K562 (cell line): ENCODE measurements at regions not wholly inside any gene's neighbourhood (a gene's known extent, or its start where the extent isn't known, plus 50 kb on each side); places are given as distances from the start of the nearest gene placed in this dataset.

Experiments
- HNRNPK ChIP-seq: fragments of 200-400 bp; formaldehyde crosslinking; IDR thresholded peaks from one replicate; pipeline ENCODE4 v1.6.1; 2018; ENCODE audit warnings: mild to moderate bottlenecking, low read depth, low read length; ENCODE audit not compliant: poor library complexity, severe bottlenecking
- IRF2 ChIP-seq: sonication (generic); formaldehyde crosslinking; IDR thresholded peaks from 2 replicates; pipeline ENCODE4 v1.8.1; 2022; ENCODE audit warnings: mild to moderate bottlenecking, missing genetic modification reagents
- KAT2B ChIP-seq: IDR thresholded peaks from one replicate; pipeline ENCODE4 v1.6.1; 2012; ENCODE audit warnings: low read depth, mild to moderate bottlenecking, control low read depth, inconsistent platforms, low read length, moderate library complexity
- POLR2AphosphoS2 ChIP-seq: IDR thresholded peaks from 2 replicates; pipeline ENCODE4 v1.6.1; 2012; ENCODE audit warnings: low read length, improper control_type of control experiment
- POLR2AphosphoS5 ChIP-seq: IDR thresholded peaks from 2 replicates; pipeline ENCODE4 v1.6.1; 2011; ENCODE audit warnings: mild to moderate bottlenecking, low read depth, low read length, moderate library complexity; ENCODE audit not compliant: control insufficient read depth, insufficient read depth
- SIN3A ChIP-seq, 2 experiments: fragments of 150-350 bp in 1 of 2; IDR thresholded peaks; 2 replicates each; pipeline ENCODE4 v1.6.1; 2011 to 2016; ENCODE audit warnings: borderline replicate concordance in 2 of 2, low read depth in 2 of 2, low read length in 2 of 2, mild to moderate bottlenecking in 2 of 2, moderate library complexity in 2 of 2; ENCODE audit not compliant: control insufficient read depth in 1 of 2
- SREBF2 ChIP-seq: sonication (generic); formaldehyde crosslinking; IDR thresholded peaks from 2 replicates; pipeline ENCODE4 v1.4.0; 2020; ENCODE audit warnings: mild to moderate bottlenecking, missing genetic modification reagents
- ZNF324 ChIP-seq: fragments of 250-450 bp; sonication (Bioruptor Pico); IDR thresholded peaks from 2 replicates; pipeline ENCODE4 v1.4.0; 2020; ENCODE audit warnings: mild to moderate bottlenecking
- ZNF717 ChIP-seq: fragments of 250-450 bp; sonication (Bioruptor Pico); IDR thresholded peaks from 2 replicates; pipeline ENCODE4 v1.5.0; 2021
- TF ChIP-seq, protein P1 (sequence below): fragments of 450-650 bp; formaldehyde crosslinking; IDR thresholded peaks from 2 replicates; pipeline ENCODE4 v1.4.0; 2022; ENCODE audit warnings: missing genetic modification characterization
- TF ChIP-seq, protein P2 (sequence below): sonication (generic); formaldehyde crosslinking; IDR thresholded peaks from 2 replicates; pipeline ENCODE4 v1.8.0; 2023; ENCODE audit warnings: mild to moderate bottlenecking, missing genetic modification reagents
- TF ChIP-seq, protein P3 (sequence below): fragments of 200-800 bp; sonication (Bioruptor generic); IDR thresholded peaks from 2 replicates; pipeline ENCODE4 v1.6.1; 2016; ENCODE audit warnings: missing genetic modification characterization, missing compliant biosample characterization
- TF ChIP-seq, protein P4 (sequence below), 2 experiments: fragments of 450-650 bp; conservative IDR thresholded peaks; 2 replicates each; pipeline ENCODE4 v1.6.1; 2017; ENCODE audit warnings: mild to moderate bottlenecking in 2 of 2, moderate library complexity in 2 of 2
- TF ChIP-seq, protein P5 (sequence below): sonication (generic); formaldehyde crosslinking; IDR thresholded peaks from 2 replicates; pipeline ENCODE4 v1.8.0; 2022; ENCODE audit warnings: mild to moderate bottlenecking, missing genetic modification reagents, borderline replicate concordance

DNA sequence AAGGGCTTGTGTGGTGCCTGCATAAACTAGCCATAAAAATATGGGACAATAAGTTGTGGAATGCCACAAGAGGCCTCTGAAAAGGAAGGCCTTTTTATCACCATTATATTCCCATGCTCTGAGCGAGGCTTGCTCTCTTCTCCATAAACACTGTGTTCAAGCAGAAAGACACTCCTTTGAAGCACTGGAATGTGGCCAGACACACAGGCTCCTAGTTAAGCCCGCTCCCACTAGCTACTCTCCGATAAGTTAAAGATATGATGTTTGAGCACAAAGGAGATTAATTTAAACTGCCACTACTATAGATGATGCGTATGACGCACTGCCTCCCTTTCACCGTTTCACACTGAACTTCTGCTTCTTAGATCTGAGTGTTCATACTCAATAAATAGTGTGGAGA is 188.7 kb upstream of the TWIST2 start:
- no peak for TF ChIP-seq IRF2 (CRISPR knock-in tag)
- TF ChIP-seq, protein P1, sequence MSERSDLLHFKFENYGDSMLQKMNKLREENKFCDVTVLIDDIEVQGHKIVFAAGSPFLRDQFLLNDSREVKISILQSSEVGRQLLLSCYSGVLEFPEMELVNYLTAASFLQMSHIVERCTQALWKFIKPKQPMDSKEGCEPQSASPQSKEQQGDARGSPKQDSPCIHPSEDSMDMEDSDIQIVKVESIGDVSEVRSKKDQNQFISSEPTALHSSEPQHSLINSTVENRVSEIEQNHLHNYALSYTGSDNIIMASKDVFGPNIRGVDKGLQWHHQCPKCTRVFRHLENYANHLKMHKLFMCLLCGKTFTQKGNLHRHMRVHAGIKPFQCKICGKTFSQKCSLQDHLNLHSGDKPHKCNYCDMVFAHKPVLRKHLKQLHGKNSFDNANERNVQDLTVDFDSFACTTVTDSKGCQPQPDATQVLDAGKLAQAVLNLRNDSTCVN (CRISPR knock-in tag): no peak
- TF ChIP-seq POLR2AphosphoS5: no peak
- TF ChIP-seq SREBF2 (CRISPR knock-in tag): no peak
- no peak for TF ChIP-seq ZNF717
- no peak for TF ChIP-seq POLR2AphosphoS2
- TF ChIP-seq, protein P2, sequence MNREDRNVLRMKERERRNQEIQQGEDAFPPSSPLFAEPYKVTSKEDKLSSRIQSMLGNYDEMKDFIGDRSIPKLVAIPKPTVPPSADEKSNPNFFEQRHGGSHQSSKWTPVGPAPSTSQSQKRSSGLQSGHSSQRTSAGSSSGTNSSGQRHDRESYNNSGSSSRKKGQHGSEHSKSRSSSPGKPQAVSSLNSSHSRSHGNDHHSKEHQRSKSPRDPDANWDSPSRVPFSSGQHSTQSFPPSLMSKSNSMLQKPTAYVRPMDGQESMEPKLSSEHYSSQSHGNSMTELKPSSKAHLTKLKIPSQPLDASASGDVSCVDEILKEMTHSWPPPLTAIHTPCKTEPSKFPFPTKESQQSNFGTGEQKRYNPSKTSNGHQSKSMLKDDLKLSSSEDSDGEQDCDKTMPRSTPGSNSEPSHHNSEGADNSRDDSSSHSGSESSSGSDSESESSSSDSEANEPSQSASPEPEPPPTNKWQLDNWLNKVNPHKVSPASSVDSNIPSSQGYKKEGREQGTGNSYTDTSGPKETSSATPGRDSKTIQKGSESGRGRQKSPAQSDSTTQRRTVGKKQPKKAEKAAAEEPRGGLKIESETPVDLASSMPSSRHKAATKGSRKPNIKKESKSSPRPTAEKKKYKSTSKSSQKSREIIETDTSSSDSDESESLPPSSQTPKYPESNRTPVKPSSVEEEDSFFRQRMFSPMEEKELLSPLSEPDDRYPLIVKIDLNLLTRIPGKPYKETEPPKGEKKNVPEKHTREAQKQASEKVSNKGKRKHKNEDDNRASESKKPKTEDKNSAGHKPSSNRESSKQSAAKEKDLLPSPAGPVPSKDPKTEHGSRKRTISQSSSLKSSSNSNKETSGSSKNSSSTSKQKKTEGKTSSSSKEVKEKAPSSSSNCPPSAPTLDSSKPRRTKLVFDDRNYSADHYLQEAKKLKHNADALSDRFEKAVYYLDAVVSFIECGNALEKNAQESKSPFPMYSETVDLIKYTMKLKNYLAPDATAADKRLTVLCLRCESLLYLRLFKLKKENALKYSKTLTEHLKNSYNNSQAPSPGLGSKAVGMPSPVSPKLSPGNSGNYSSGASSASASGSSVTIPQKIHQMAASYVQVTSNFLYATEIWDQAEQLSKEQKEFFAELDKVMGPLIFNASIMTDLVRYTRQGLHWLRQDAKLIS (CRISPR knock-in tag): no peak
- TF ChIP-seq SIN3A (IDR thresholded peaks at IDR 0.05; ENCODE audit: borderline replicate concordance in 2 of 2, control insufficient read depth in 1 of 2, low read depth in 2 of 2, low read length in 2 of 2): no peak
- TF ChIP-seq KAT2B: no peak
- TF ChIP-seq HNRNPK: no peak
- TF ChIP-seq, protein P3, sequence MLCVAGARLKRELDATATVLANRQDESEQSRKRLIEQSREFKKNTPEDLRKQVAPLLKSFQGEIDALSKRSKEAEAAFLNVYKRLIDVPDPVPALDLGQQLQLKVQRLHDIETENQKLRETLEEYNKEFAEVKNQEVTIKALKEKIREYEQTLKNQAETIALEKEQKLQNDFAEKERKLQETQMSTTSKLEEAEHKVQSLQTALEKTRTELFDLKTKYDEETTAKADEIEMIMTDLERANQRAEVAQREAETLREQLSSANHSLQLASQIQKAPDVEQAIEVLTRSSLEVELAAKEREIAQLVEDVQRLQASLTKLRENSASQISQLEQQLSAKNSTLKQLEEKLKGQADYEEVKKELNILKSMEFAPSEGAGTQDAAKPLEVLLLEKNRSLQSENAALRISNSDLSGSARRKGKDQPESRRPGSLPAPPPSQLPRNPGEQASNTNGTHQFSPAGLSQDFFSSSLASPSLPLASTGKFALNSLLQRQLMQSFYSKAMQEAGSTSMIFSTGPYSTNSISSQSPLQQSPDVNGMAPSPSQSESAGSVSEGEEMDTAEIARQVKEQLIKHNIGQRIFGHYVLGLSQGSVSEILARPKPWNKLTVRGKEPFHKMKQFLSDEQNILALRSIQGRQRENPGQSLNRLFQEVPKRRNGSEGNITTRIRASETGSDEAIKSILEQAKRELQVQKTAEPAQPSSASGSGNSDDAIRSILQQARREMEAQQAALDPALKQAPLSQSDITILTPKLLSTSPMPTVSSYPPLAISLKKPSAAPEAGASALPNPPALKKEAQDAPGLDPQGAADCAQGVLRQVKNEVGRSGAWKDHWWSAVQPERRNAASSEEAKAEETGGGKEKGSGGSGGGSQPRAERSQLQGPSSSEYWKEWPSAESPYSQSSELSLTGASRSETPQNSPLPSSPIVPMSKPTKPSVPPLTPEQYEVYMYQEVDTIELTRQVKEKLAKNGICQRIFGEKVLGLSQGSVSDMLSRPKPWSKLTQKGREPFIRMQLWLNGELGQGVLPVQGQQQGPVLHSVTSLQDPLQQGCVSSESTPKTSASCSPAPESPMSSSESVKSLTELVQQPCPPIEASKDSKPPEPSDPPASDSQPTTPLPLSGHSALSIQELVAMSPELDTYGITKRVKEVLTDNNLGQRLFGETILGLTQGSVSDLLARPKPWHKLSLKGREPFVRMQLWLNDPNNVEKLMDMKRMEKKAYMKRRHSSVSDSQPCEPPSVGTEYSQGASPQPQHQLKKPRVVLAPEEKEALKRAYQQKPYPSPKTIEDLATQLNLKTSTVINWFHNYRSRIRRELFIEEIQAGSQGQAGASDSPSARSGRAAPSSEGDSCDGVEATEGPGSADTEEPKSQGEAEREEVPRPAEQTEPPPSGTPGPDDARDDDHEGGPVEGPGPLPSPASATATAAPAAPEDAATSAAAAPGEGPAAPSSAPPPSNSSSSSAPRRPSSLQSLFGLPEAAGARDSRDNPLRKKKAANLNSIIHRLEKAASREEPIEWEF: no peak
- TF ChIP-seq, protein P4, sequence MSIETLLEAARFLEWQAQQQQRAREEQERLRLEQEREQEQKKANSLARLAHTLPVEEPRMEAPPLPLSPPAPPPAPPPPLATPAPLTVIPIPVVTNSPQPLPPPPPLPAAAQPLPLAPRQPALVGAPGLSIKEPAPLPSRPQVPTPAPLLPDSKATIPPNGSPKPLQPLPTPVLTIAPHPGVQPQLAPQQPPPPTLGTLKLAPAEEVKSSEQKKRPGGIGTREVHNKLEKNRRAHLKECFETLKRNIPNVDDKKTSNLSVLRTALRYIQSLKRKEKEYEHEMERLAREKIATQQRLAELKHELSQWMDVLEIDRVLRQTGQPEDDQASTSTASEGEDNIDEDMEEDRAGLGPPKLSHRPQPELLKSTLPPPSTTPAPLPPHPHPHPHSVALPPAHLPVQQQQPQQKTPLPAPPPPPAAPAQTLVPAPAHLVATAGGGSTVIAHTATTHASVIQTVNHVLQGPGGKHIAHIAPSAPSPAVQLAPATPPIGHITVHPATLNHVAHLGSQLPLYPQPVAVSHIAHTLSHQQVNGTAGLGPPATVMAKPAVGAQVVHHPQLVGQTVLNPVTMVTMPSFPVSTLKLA (conservative IDR thresholded peaks at IDR 0.05): no peak
- no peak for TF ChIP-seq ZNF324 (CRISPR knock-in tag)
- TF ChIP-seq, protein P5, sequence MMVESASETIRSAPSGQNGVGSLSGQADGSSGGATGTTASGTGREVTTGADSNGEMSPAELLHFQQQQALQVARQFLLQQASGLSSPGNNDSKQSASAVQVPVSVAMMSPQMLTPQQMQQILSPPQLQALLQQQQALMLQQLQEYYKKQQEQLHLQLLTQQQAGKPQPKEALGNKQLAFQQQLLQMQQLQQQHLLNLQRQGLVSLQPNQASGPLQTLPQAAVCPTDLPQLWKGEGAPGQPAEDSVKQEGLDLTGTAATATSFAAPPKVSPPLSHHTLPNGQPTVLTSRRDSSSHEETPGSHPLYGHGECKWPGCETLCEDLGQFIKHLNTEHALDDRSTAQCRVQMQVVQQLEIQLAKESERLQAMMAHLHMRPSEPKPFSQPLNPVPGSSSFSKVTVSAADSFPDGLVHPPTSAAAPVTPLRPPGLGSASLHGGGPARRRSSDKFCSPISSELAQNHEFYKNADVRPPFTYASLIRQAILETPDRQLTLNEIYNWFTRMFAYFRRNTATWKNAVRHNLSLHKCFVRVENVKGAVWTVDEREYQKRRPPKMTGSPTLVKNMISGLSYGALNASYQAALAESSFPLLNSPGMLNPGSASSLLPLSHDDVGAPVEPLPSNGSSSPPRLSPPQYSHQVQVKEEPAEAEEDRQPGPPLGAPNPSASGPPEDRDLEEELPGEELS (CRISPR knock-in tag): no peak
